ENCODE measurements at regions not wholly inside any gene's neighbourhood (a gene's known extent, or its start where the extent isn't known, plus 50 kb on each side); places are given as distances from the start of the nearest gene placed in this dataset.
A peak's percentile ranks its signal among the peaks of the same experiment; 100 is the strongest.

GRCh38 chr5:125528881-125529280 lies 782.4 kb upstream of the ZNF608 start:
- TF ChIP-seq GATA2 (IDR thresholded peaks at IDR 0.05; ENCODE audit: low read depth, low read length) = no peak
- no peak for TF ChIP-seq GATA3 (IDR thresholded peaks at IDR 0.05; ENCODE audit: low read depth, low read length)

GRCh38 chr5:125530833-125531615 lies 784.6 kb upstream of the ZNF608 start:
- no peak for TF ChIP-seq GATA2 (IDR thresholded peaks at IDR 0.05; ENCODE audit: low read depth, low read length)
- no peak for TF ChIP-seq GATA3 (IDR thresholded peaks at IDR 0.05; ENCODE audit: low read depth, low read length)

GRCh38 chr5:125536095-125536494 lies 789.7 kb upstream of the ZNF608 start:
- TF ChIP-seq GATA2 (IDR thresholded peaks at IDR 0.05; ENCODE audit: low read depth, low read length) = no peak
- no peak for TF ChIP-seq GATA3 (IDR thresholded peaks at IDR 0.05; ENCODE audit: low read depth, low read length)

- TF ChIP-seq GATA2 (IDR thresholded peaks at IDR 0.05; ENCODE audit: low read depth, low read length) = no peak
- TF ChIP-seq GATA3 (IDR thresholded peaks at IDR 0.05; ENCODE audit: low read depth, low read length) = no peak
Observed at GRCh38 chr5:125536582-125536981, 790.1 kb upstream of the ZNF608 start.

- no peak for TF ChIP-seq GATA3 (IDR thresholded peaks at IDR 0.05; ENCODE audit: low read depth, low read length)
- no peak for TF ChIP-seq GATA2 (IDR thresholded peaks at IDR 0.05; ENCODE audit: low read depth, low read length)
Observed at GRCh38 chr5:125537661-125538060, 791.2 kb upstream of the ZNF608 start.

GRCh38 chr5:125538469-125538868 lies 792.0 kb upstream of the ZNF608 start:
- TF ChIP-seq GATA3 (IDR thresholded peaks at IDR 0.05; ENCODE audit: low read depth, low read length) (no peak), GATA2 (IDR thresholded peaks at IDR 0.05; ENCODE audit: low read depth, low read length) (no peak)

- TF ChIP-seq GATA2 (IDR thresholded peaks at IDR 0.05; ENCODE audit: low read depth, low read length) (no peak), GATA3 (IDR thresholded peaks at IDR 0.05; ENCODE audit: low read depth, low read length) (no peak)
Observed at GRCh38 chr5:125541085-125541484, 794.6 kb upstream of the ZNF608 start.

GRCh38 chr5:125549322-125549911 lies 803.0 kb upstream of the ZNF608 start:
- no peak; the same call in 1 of the 2 replicates for TF ChIP-seq GATA3 (IDR thresholded peaks at IDR 0.05; ENCODE audit: low read depth, low read length)
- peak; percentile 60 for TF ChIP-seq GATA2 (IDR thresholded peaks at IDR 0.05; ENCODE audit: low read depth, low read length)

- TF ChIP-seq GATA2 (IDR thresholded peaks at IDR 0.05; ENCODE audit: low read depth, low read length) (no peak), GATA3 (IDR thresholded peaks at IDR 0.05; ENCODE audit: low read depth, low read length) (no peak)
Observed at GRCh38 chr5:125550274-125550673, 803.8 kb upstream of the ZNF608 start.

GRCh38 chr5:125551246-125551645 lies 804.8 kb upstream of the ZNF608 start:
- no peak for TF ChIP-seq GATA2 (IDR thresholded peaks at IDR 0.05; ENCODE audit: low read depth, low read length)
- TF ChIP-seq GATA3 (IDR thresholded peaks at IDR 0.05; ENCODE audit: low read depth, low read length) = no peak

- TF ChIP-seq GATA2 (IDR thresholded peaks at IDR 0.05; ENCODE audit: low read depth, low read length) (no peak), GATA3 (IDR thresholded peaks at IDR 0.05; ENCODE audit: low read depth, low read length) (no peak)
Observed at GRCh38 chr5:125551797-125552196, 805.4 kb upstream of the ZNF608 start.

- TF ChIP-seq GATA2 (IDR thresholded peaks at IDR 0.05; ENCODE audit: low read depth, low read length) = no peak
- no peak for TF ChIP-seq GATA3 (IDR thresholded peaks at IDR 0.05; ENCODE audit: low read depth, low read length)
Observed at GRCh38 chr5:125552486-125552885, 806.0 kb upstream of the ZNF608 start.

GRCh38 chr5:125554355-125554754 lies 807.9 kb upstream of the ZNF608 start:
- TF ChIP-seq GATA2 (IDR thresholded peaks at IDR 0.05; ENCODE audit: low read depth, low read length) = no peak
- TF ChIP-seq GATA3 (IDR thresholded peaks at IDR 0.05; ENCODE audit: low read depth, low read length) = no peak

- no peak for TF ChIP-seq GATA2 (IDR thresholded peaks at IDR 0.05; ENCODE audit: low read depth, low read length)
- TF ChIP-seq GATA3 (IDR thresholded peaks at IDR 0.05; ENCODE audit: low read depth, low read length) = no peak
Observed at GRCh38 chr5:125555591-125555990, 809.2 kb upstream of the ZNF608 start.

- 0 out of 2 replicates have a peak, but pooled peaks have one; percentile 10 for TF ChIP-seq GATA2 (IDR thresholded peaks at IDR 0.05; ENCODE audit: low read depth, low read length)
- 0 out of 2 replicates have a peak, but pooled peaks have one; percentile 24 for TF ChIP-seq GATA3 (IDR thresholded peaks at IDR 0.05; ENCODE audit: low read depth, low read length)
Observed at GRCh38 chr5:125558016-125558415, 811.6 kb upstream of the ZNF608 start.

Data from SH-SY5Y (cell line).